Fibroblast of lung (primary cell): ENCODE measurements at regions not wholly inside any gene's neighbourhood (a gene's known extent, or its start where the extent isn't known, plus 50 kb on each side); places are given as distances from the start of the nearest gene placed in this dataset.
"Not testable (repeated sequence)": the region's sequence is repeated elsewhere in the genome, so short reads cannot be mapped to it uniquely, and the experiment has no call there.

Experiments used
- DNase-seq, 2 donors: peaks; one replicate each; pipeline versions ENCODE4 v3.0.0 to v3.0.0-alpha.2; 2010; ENCODE audit warnings: low read depth in 2 of 2
- H2AFZ ChIP-seq: 2 replicates; pipeline ENCODE4 v1.5.1; 2012; ENCODE audit warnings: low read length, control low read depth, inconsistent platforms
- H3K27ac ChIP-seq: 2 replicates; pipeline ENCODE4 v1.5.1; 2011; ENCODE audit warnings: low read length, control low read depth; ENCODE audit not compliant: insufficient read depth
- H3K27me3 ChIP-seq: 2 replicates; pipeline ENCODE4 v1.5.1; 2011; ENCODE audit warnings: mild to moderate bottlenecking, low read length; ENCODE audit not compliant: control insufficient read depth, insufficient read depth
- H3K36me3 ChIP-seq: 2 replicates; pipeline ENCODE4 v1.5.1; 2011; ENCODE audit warnings: low read length; ENCODE audit not compliant: control insufficient read depth, insufficient read depth
- H3K4me1 ChIP-seq: 2 replicates; pipeline ENCODE4 v1.5.1; 2011; ENCODE audit warnings: low read length; ENCODE audit not compliant: control insufficient read depth, insufficient read depth; ENCODE audit errors: extremely low read depth
- H3K4me2 ChIP-seq: 2 replicates; pipeline ENCODE4 v1.5.1; 2011; ENCODE audit warnings: low read length, control low read depth; ENCODE audit not compliant: insufficient read depth; ENCODE audit errors: extremely low read depth
- H3K4me3 ChIP-seq, 4 experiments: fragments of 200-600 bp in 1 of 4; sonication (generic) in 1 of 4; replicated peaks in 1 of 4; 2 replicates each; pipeline ENCODE4 v1.5.1; 2011 to 2016; ENCODE audit warnings: low read length in 4 of 4, low read depth in 3 of 4, mild to moderate bottlenecking in 3 of 4, control low read depth in 2 of 4, inconsistent platforms in 1 of 4, mixed read lengths in 1 of 4; ENCODE audit not compliant: insufficient read depth in 1 of 4; ENCODE audit errors: control extremely low read depth in 1 of 4
- H3K79me2 ChIP-seq: 2 replicates; pipeline ENCODE4 v1.5.1; 2012; ENCODE audit warnings: mild to moderate bottlenecking, low read length, inconsistent platforms; ENCODE audit not compliant: control insufficient read depth, insufficient read depth
- H3K9ac ChIP-seq: 2 replicates; pipeline ENCODE4 v1.5.1; 2011; ENCODE audit warnings: mild to moderate bottlenecking, low read length, control low read depth; ENCODE audit not compliant: insufficient read depth
- H3K9me3 ChIP-seq: 2 replicates; pipeline ENCODE4 v1.5.1; 2012; ENCODE audit warnings: low read depth, low read length; ENCODE audit not compliant: control insufficient read depth, insufficient read depth
- H4K20me1 ChIP-seq: 2 replicates; pipeline ENCODE4 v1.5.1; 2011; ENCODE audit warnings: low read length; ENCODE audit not compliant: control insufficient read depth, insufficient read depth; ENCODE audit errors: extremely low read depth
- EZH2 ChIP-seq: IDR thresholded peaks from 2 replicates; pipeline ENCODE4 v1.5.1; 2012; ENCODE audit warnings: low read length, control low read depth, mild to moderate bottlenecking; ENCODE audit errors: missing control alignments
- TF ChIP-seq, protein P1 (sequence below), 2 donors: IDR thresholded peaks in 1 of 2; conservative IDR thresholded peaks in 1 of 2; 1 replicate in 1 of 2; 2 replicates in 1 of 2; pipeline ENCODE4 v1.5.1; 2011 to 2012; ENCODE audit warnings: low read length in 2 of 2, control low read depth in 1 of 2, inconsistent platforms in 1 of 2, low read depth in 1 of 2, mild to moderate bottlenecking in 1 of 2

DNA sequence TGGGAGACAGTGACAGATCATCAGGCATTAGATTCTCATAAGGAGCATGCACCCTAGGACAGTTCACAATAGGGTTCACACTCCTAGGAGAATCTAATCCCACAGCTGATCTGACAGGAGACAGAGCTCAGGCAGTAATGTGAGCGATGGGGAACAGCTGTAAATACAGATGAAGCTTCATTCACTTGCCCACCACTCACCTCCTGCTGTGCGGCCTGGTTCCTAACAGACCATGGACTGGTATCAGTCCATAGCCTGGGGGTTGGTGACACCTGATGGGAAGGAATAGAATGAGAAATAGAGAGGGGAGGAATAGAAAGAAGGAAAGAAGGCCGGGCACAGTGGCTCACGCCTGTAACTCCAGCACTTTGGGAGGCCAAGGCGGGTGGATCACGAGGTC, 336.8 kb upstream of the SASH1 start:
- TF ChIP-seq EZH2: no peak
- TF ChIP-seq, protein P1, sequence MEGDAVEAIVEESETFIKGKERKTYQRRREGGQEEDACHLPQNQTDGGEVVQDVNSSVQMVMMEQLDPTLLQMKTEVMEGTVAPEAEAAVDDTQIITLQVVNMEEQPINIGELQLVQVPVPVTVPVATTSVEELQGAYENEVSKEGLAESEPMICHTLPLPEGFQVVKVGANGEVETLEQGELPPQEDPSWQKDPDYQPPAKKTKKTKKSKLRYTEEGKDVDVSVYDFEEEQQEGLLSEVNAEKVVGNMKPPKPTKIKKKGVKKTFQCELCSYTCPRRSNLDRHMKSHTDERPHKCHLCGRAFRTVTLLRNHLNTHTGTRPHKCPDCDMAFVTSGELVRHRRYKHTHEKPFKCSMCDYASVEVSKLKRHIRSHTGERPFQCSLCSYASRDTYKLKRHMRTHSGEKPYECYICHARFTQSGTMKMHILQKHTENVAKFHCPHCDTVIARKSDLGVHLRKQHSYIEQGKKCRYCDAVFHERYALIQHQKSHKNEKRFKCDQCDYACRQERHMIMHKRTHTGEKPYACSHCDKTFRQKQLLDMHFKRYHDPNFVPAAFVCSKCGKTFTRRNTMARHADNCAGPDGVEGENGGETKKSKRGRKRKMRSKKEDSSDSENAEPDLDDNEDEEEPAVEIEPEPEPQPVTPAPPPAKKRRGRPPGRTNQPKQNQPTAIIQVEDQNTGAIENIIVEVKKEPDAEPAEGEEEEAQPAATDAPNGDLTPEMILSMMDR (conservative IDR thresholded peaks at IDR 0.05 in 1 of 2, IDR thresholded peaks at IDR 0.05 in 1 of 2; ENCODE audit: low read depth in 1 of 2, low read length in 2 of 2): no peak
- no peaks in the 10 kb centered on the region for H3K9me3 ChIP-seq
- no peaks in the 10 kb centered on the region for H3K27me3 ChIP-seq
- DNase-seq: no peak
- no peak overlapping the region for H3K4me2 ChIP-seq
- no peak overlapping the region for H3K27ac ChIP-seq
- no peak overlapping the region for H3K9ac ChIP-seq
- H4K20me1 ChIP-seq: no peaks in the 10 kb centered on the region
- H3K4me1 ChIP-seq: no peaks in the 10 kb centered on the region
- no peaks in the 10 kb centered on the region for H3K36me3 ChIP-seq
- no peak overlapping the region for H2AFZ ChIP-seq
- H3K4me3 ChIP-seq: no peak overlapping the region
- no peaks in the 10 kb centered on the region for H3K79me2 ChIP-seq

DNA sequence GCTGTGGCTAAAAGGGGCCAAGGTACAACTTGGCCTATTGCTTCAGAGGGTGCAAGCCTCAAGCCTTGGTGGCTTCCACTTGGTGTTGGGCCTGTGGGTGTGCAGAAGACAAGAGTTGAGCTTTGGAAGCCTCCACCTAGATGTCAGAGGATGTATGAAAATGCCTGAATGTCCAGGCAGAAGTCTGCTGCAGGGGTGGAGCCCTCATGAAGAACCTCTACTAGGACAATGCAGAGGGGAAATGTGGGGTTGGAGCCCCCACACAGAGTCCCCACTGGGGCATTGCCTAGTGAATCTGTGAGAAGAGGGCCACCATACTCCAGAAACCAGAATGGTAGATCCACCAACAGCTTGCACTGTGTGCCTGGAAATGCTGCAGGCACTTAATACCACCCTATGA, 332.1 kb upstream of the SASH1 start:
- H3K27ac ChIP-seq, DNase-seq, H3K9me3 ChIP-seq, H3K4me1 ChIP-seq, H3K9ac ChIP-seq, H4K20me1 ChIP-seq, H3K27me3 ChIP-seq, H3K4me3 ChIP-seq, H3K4me2 ChIP-seq, H3K79me2 ChIP-seq, H2AFZ ChIP-seq, H3K36me3 ChIP-seq: not testable (repeated sequence)

DNA sequence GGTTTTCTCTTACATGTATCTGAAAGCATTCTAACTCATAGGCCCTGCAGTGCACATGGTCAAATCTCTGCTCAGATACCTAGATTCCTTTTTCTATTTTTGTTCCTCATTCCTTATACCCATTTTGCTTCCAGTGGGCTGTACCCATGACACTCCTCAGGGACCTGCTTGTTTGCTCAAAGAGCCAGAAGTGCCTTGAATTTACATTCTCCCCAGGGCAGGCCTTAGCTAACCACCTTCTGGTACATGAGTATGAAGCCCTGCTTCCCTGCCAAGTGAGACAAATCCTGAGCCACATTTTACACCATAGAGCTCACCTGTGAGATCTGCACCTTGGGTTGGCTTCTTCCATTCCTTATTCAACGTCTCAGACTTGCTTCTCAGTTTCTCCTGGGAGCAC, 326.6 kb upstream of the SASH1 start:
- Histone ChIP-seq H3K4me1 (no peaks in the 10 kb centered on the region), H3K9ac (no peak overlapping the region), H3K36me3 (no peaks in the 10 kb centered on the region), H3K27me3 (no peaks in the 10 kb centered on the region), H3K9me3 (no peaks in the 10 kb centered on the region), H3K4me2 (no peak overlapping the region), H3K79me2 (no peaks in the 10 kb centered on the region), H3K4me3 (no peak overlapping the region), H4K20me1 (no peaks in the 10 kb centered on the region), H2AFZ (no peak overlapping the region), H3K27ac (no peak overlapping the region)
- TF ChIP-seq EZH2: no peak
- TF ChIP-seq, protein P1 (conservative IDR thresholded peaks at IDR 0.05 in 1 of 2, IDR thresholded peaks at IDR 0.05 in 1 of 2; ENCODE audit: low read depth in 1 of 2, low read length in 2 of 2): no peak
- no peak for DNase-seq

DNA sequence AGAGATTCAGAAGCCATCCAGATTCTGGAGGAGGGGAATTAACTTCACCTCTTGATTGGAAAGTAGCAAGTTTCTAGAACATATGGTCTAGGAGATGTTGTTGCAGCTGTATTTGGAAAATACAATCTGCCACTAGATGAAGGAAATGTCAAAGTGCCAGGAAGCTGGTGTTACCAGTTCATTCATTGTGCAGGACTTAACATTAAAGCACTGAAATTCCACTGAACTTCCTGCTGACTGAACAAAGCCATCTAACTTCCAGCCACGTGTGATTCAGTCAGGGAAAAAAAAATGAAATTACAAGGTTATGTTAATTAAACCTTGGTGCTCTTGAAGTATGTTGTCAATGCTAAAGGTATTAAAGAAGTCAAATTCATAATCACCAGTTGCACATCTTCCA, 321.5 kb upstream of the SASH1 start:
- no peak for DNase-seq
- Histone ChIP-seq H3K9me3 (no peaks in the 10 kb centered on the region), H2AFZ (no peak overlapping the region), H3K79me2 (no peaks in the 10 kb centered on the region), H3K9ac (no peak overlapping the region), H3K4me2 (no peak overlapping the region), H3K27ac (no peak overlapping the region), H3K4me1 (no peaks in the 10 kb centered on the region), H3K27me3 (no peaks in the 10 kb centered on the region), H4K20me1 (no peaks in the 10 kb centered on the region), H3K4me3 (no peak overlapping the region), H3K36me3 (no peaks in the 10 kb centered on the region)
- TF ChIP-seq EZH2: no peak
- TF ChIP-seq, protein P1 (conservative IDR thresholded peaks at IDR 0.05 in 1 of 2, IDR thresholded peaks at IDR 0.05 in 1 of 2; ENCODE audit: low read depth in 1 of 2, low read length in 2 of 2): no peak
